ENCODE measurements at regions not wholly inside any gene's neighbourhood (a gene's known extent, or its start where the extent isn't known, plus 50 kb on each side); places are given as distances from the start of the nearest gene placed in this dataset.

DNA sequence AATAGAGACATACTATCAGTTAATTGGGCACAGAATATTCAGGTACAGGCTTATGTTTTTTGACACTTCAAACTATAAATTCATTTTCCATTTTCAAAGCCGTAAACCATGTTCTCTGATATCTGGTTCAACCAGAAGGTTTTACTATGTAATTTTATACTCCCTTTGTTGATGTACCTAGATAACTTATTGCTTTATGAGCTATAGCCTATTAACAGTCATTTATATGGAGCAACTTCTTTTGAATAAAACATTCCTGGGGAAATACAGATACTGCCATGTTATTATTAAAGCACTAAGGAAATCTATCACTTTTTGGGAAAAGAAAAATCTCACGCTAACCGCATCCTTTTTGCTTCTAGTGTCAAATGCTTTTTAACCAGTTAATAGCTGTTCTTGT, 505.6 kb downstream of the PYDC2 start:
- Histone ChIP-seq H3K27ac (ENCODE audit: extremely low read depth, low read depth, low read length) (no peak overlapping the region), H3K4me1 (ENCODE audit: control insufficient read depth, insufficient read depth, low read length) (peaks cover 17% of the 10 kb centered on the region), H3K36me3 (ENCODE audit: control insufficient read depth in 2 of 2, insufficient read depth in 1 of 2, low read length in 2 of 2) (no peaks in the 10 kb centered on the region), H3K4me3 (ENCODE audit: low read depth, low read length) (no peak overlapping the region), H3K9me3 (ENCODE audit: control insufficient read depth, insufficient read depth, low read depth, low read length) (no peaks in the 10 kb centered on the region)
- ChIA-PET CTCF (no interaction called here), POLR2A (no interaction called here)
- TF ChIP-seq ZNF114 (tag by site-specific recombination; IDR thresholded peaks at IDR 0.05) (no peak), ZNF645 (tag by site-specific recombination; IDR thresholded peaks at IDR 0.05) (no peak), ZNF133 (tag by site-specific recombination; IDR thresholded peaks at IDR 0.05) (no peak), ZNF76 (tag by site-specific recombination; IDR thresholded peaks at IDR 0.05; ENCODE audit: borderline replicate concordance, low read depth) (no peak), ZNF791 (tag by site-specific recombination; IDR thresholded peaks at IDR 0.05) (no peak), ZNF843 (tag by site-specific recombination; IDR thresholded peaks at IDR 0.05) (peak; percentile 85), ZSCAN30 (tag by site-specific recombination; IDR thresholded peaks at IDR 0.05) (no peak), FEZF1 (tag by site-specific recombination; IDR thresholded peaks at IDR 0.05) (peak; percentile 77), ZNF2 (tag by site-specific recombination; IDR thresholded peaks at IDR 0.05) (no peak), ZBTB8A (tag by site-specific recombination; IDR thresholded peaks at IDR 0.05) (no peak), ZNF148 (tag by site-specific recombination; IDR thresholded peaks at IDR 0.05; ENCODE audit: borderline replicate concordance) (no peak), ZFP37 (tag by site-specific recombination; IDR thresholded peaks at IDR 0.05) (no peak), ZNF704 (tag by site-specific recombination; IDR thresholded peaks at IDR 0.05) (no peak), ZXDB (tag by site-specific recombination; IDR thresholded peaks at IDR 0.05) (0 out of 2 replicates have a peak, but pooled peaks have one; percentile 31), ZNF707 (tag by site-specific recombination; IDR thresholded peaks at IDR 0.05) (no peak), KLF9 (tag by site-specific recombination; IDR thresholded peaks at IDR 0.05; ENCODE audit: low read depth) (no peak), ZNF274 (IDR thresholded peaks at IDR 0.05; ENCODE audit: low read length) (no peak), ZNF274 (tag by site-specific recombination; IDR thresholded peaks at IDR 0.05; ENCODE audit: borderline replicate concordance) (no peak), KLF16 (tag by site-specific recombination; IDR thresholded peaks at IDR 0.05) (no peak), GFI1B (tag by site-specific recombination; IDR thresholded peaks at IDR 0.05) (no peak), ZNF521 (tag by site-specific recombination; IDR thresholded peaks at IDR 0.05) (no peak), PRDM4 (tag by site-specific recombination; IDR thresholded peaks at IDR 0.05) (peak; percentile 48; the same call in 1 of the 2 replicates), ZNF529 (tag by site-specific recombination; IDR thresholded peaks at IDR 0.05; ENCODE audit: insufficient replicate concordance) (no peak), ZNF202 (tag by site-specific recombination; IDR thresholded peaks at IDR 0.05; ENCODE audit: borderline replicate concordance) (no peak)
- TF ChIP-seq, protein P1, sequence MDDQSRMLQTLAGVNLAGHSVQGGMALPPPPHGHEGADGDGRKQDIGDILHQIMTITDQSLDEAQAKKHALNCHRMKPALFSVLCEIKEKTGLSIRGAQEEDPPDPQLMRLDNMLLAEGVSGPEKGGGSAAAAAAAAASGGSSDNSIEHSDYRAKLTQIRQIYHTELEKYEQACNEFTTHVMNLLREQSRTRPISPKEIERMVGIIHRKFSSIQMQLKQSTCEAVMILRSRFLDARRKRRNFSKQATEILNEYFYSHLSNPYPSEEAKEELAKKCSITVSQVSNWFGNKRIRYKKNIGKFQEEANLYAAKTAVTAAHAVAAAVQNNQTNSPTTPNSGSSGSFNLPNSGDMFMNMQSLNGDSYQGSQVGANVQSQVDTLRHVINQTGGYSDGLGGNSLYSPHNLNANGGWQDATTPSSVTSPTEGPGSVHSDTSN (CRISPR knock-in tag; IDR thresholded peaks at IDR 0.05), result no peak
- TF ChIP-seq, protein P2, sequence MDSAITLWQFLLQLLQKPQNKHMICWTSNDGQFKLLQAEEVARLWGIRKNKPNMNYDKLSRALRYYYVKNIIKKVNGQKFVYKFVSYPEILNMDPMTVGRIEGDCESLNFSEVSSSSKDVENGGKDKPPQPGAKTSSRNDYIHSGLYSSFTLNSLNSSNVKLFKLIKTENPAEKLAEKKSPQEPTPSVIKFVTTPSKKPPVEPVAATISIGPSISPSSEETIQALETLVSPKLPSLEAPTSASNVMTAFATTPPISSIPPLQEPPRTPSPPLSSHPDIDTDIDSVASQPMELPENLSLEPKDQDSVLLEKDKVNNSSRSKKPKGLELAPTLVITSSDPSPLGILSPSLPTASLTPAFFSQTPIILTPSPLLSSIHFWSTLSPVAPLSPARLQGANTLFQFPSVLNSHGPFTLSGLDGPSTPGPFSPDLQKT (IDR thresholded peaks at IDR 0.05; ENCODE audit: borderline replicate concordance, low read depth, low read length), result no peak
- TF ChIP-seq, protein P3, sequence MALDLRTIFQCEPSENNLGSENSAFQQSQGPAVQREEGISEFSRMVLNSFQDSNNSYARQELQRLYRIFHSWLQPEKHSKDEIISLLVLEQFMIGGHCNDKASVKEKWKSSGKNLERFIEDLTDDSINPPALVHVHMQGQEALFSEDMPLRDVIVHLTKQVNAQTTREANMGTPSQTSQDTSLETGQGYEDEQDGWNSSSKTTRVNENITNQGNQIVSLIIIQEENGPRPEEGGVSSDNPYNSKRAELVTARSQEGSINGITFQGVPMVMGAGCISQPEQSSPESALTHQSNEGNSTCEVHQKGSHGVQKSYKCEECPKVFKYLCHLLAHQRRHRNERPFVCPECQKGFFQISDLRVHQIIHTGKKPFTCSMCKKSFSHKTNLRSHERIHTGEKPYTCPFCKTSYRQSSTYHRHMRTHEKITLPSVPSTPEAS (tag by site-specific recombination; IDR thresholded peaks at IDR 0.05), result no peak

Data from HEK293 (cell line).